Large intestine (tissue), 3 donors: ENCODE measurements at regions not wholly inside any gene's neighbourhood (a gene's known extent, or its start where the extent isn't known, plus 50 kb on each side); places are given as distances from the start of the nearest gene placed in this dataset.
A peak's percentile ranks its signal among the peaks of the same experiment; 100 is the strongest.

Experiments
- DNase-seq, 2 donors: peaks; one replicate each; pipeline versions ENCODE4 v3.0.0 to v3.0.0-alpha.2; 2013
- H3K27ac ChIP-seq: one replicate; pipeline ENCODE4 v1.5.1; 2013; ENCODE audit warnings: low read length
- H3K27me3 ChIP-seq: 2 replicates; pipeline ENCODE4 v1.6.1; 2013; ENCODE audit warnings: low read length; ENCODE audit not compliant: control insufficient read depth, insufficient read depth
- H3K36me3 ChIP-seq: 2 replicates; pipeline ENCODE4 v1.6.1; 2013; ENCODE audit warnings: low read length; ENCODE audit not compliant: control insufficient read depth, insufficient read depth
- H3K4me1 ChIP-seq: one replicate; pipeline ENCODE4 v1.6.1; 2013; ENCODE audit warnings: low read length; ENCODE audit not compliant: control insufficient read depth, insufficient read depth
- H3K4me3 ChIP-seq: one replicate; pipeline ENCODE4 v1.5.1; 2013; ENCODE audit warnings: low read length
- H3K9me3 ChIP-seq: one replicate; pipeline ENCODE4 v1.6.1; 2013; ENCODE audit warnings: mild to moderate bottlenecking, low read depth, low read length, moderate library complexity; ENCODE audit not compliant: control insufficient read depth
- WGBS: methylation state at CpG from one replicate; pipeline ENCODE4 v1.1.5; 2013; ENCODE audit warnings: low lambda C conversion rate; ENCODE audit not compliant: insufficient coverage; 5-methylcytosine and 5-hydroxymethylcytosine counted together

GRCh38 chr2:224166654-224167053 is 127.6 kb upstream of the SERPINE2 start:
- Histone ChIP-seq H3K27ac (no peak overlapping the region), H3K4me3 (no peak overlapping the region), H3K36me3 (no peaks in the 10 kb centered on the region), H3K9me3 (no peaks in the 10 kb centered on the region), H3K4me1 (no peaks in the 10 kb centered on the region), H3K27me3 (no peaks in the 10 kb centered on the region)
- no peak for DNase-seq
- 100% methylated on average over 1 of the region's 2 CpGs for WGBS

GRCh38 chr2:224165901-224166319 is 126.8 kb upstream of the SERPINE2 start:
- Histone ChIP-seq H3K4me1 (no peaks in the 10 kb centered on the region), H3K27me3 (no peaks in the 10 kb centered on the region), H3K36me3 (no peaks in the 10 kb centered on the region), H3K9me3 (no peaks in the 10 kb centered on the region), H3K27ac (no peak overlapping the region), H3K4me3 (no peak overlapping the region)
- no peak for DNase-seq
- 88% methylated on average over 2 of the region's 2 CpGs for WGBS

GRCh38 chr2:224163566-224164307 is 124.7 kb upstream of the SERPINE2 start:
- H3K27me3 ChIP-seq, result no peaks in the 10 kb centered on the region
- H3K4me3 ChIP-seq, result no peak overlapping the region
- WGBS, result 33% methylated on average over 1 of the region's 4 CpGs
- H3K9me3 ChIP-seq, result no peaks in the 10 kb centered on the region
- peak; percentile 19 to 68 for DNase-seq
- H3K4me1 ChIP-seq, result no peaks in the 10 kb centered on the region
- H3K36me3 ChIP-seq, result no peaks in the 10 kb centered on the region
- H3K27ac ChIP-seq, result no peak overlapping the region

GRCh38 chr2:224162122-224162521 is 123.0 kb upstream of the SERPINE2 start:
- DNase-seq, result no peak
- H3K27me3 ChIP-seq, result no peaks in the 10 kb centered on the region
- WGBS, result no CpG with 5 or more reads among the region's 2 CpGs

GRCh38 chr2:224161712-224162111 is 122.6 kb upstream of the SERPINE2 start:
- no peaks in the 10 kb centered on the region for H3K9me3 ChIP-seq
- WGBS, result 100% methylated on average over 1 of the region's 2 CpGs
- no peaks in the 10 kb centered on the region for H3K4me1 ChIP-seq
- DNase-seq, result no peak
- H3K27me3 ChIP-seq, result no peaks in the 10 kb centered on the region
- no peak overlapping the region for H3K27ac ChIP-seq
- H3K4me3 ChIP-seq, result no peak overlapping the region
- no peaks in the 10 kb centered on the region for H3K36me3 ChIP-seq

More at GRCh38 chr2:224162122-224162521, 123.0 kb upstream of the SERPINE2 start:
- H3K4me3 ChIP-seq, result no peak overlapping the region
- H3K9me3 ChIP-seq, result no peaks in the 10 kb centered on the region
- H3K27ac ChIP-seq, result no peak overlapping the region
- H3K4me1 ChIP-seq, result no peaks in the 10 kb centered on the region
- no peaks in the 10 kb centered on the region for H3K36me3 ChIP-seq

GRCh38 chr2:224160917-224161316 is 121.8 kb upstream of the SERPINE2 start:
- DNase-seq, result no peak
- Histone ChIP-seq H3K4me3 (no peak overlapping the region), H3K27ac (no peak overlapping the region), H3K36me3 (no peaks in the 10 kb centered on the region), H3K27me3 (no peaks in the 10 kb centered on the region), H3K4me1 (no peaks in the 10 kb centered on the region), H3K9me3 (no peaks in the 10 kb centered on the region)
- no CpG with 5 or more reads among the region's 1 CpG for WGBS

GRCh38 chr2:224159345-224159928 is 120.4 kb upstream of the SERPINE2 start:
- WGBS, result no CpG with 5 or more reads among the region's 3 CpGs
- DNase-seq, result no peak
- Histone ChIP-seq H3K27ac (no peak overlapping the region), H3K36me3 (no peaks in the 10 kb centered on the region), H3K9me3 (no peaks in the 10 kb centered on the region), H3K4me1 (no peaks in the 10 kb centered on the region), H3K27me3 (no peaks in the 10 kb centered on the region), H3K4me3 (no peak overlapping the region)

GRCh38 chr2:224158831-224159230 is 119.7 kb upstream of the SERPINE2 start:
- no peak overlapping the region for H3K27ac ChIP-seq
- no peaks in the 10 kb centered on the region for H3K9me3 ChIP-seq
- H3K4me3 ChIP-seq, result no peak overlapping the region
- no peaks in the 10 kb centered on the region for H3K27me3 ChIP-seq
- DNase-seq, result no peak
- no peaks in the 10 kb centered on the region for H3K36me3 ChIP-seq
- H3K4me1 ChIP-seq, result no peaks in the 10 kb centered on the region

- H3K9me3 ChIP-seq, result no peaks in the 10 kb centered on the region
- H3K27me3 ChIP-seq, result no peaks in the 10 kb centered on the region
- no peak overlapping the region for H3K27ac ChIP-seq
- WGBS, result no CpG with 5 or more reads among the region's 4 CpGs
- H3K4me1 ChIP-seq, result no peaks in the 10 kb centered on the region
- no peak for DNase-seq
- no peak overlapping the region for H3K4me3 ChIP-seq
- no peaks in the 10 kb centered on the region for H3K36me3 ChIP-seq
Measured at GRCh38 chr2:224158061-224158460, 119.0 kb upstream of the SERPINE2 start.

- Histone ChIP-seq H3K27ac (no peak overlapping the region), H3K4me1 (no peaks in the 10 kb centered on the region), H3K4me3 (no peak overlapping the region), H3K36me3 (no peaks in the 10 kb centered on the region), H3K27me3 (no peaks in the 10 kb centered on the region), H3K9me3 (no peaks in the 10 kb centered on the region)
- no CpG with 5 or more reads among the region's 1 CpG for WGBS
- no peak for DNase-seq
Measured at GRCh38 chr2:224157655-224158054, 118.6 kb upstream of the SERPINE2 start.

- DNase-seq, result no peak
- WGBS, result no CpG with 5 or more reads among the region's 4 CpGs
- Histone ChIP-seq H3K4me3 (no peak overlapping the region), H3K9me3 (no peaks in the 10 kb centered on the region), H3K27ac (no peak overlapping the region), H3K27me3 (no peaks in the 10 kb centered on the region), H3K4me1 (no peaks in the 10 kb centered on the region), H3K36me3 (no peaks in the 10 kb centered on the region)
Measured at GRCh38 chr2:224156436-224156835, 117.3 kb upstream of the SERPINE2 start.
